H7 (cell line): ENCODE measurements at regions not wholly inside any gene's neighbourhood (a gene's known extent, or its start where the extent isn't known, plus 50 kb on each side); places are given as distances from the start of the nearest gene placed in this dataset.
"Not testable (repeated sequence)": the region's sequence is repeated elsewhere in the genome, so short reads cannot be mapped to it uniquely, and the experiment has no call there.

ENCODE experiments used
- DNase-seq: peaks from one replicate; pipeline ENCODE4 v3.0.0; 2012
- H3K27me3 ChIP-seq: 2 replicates; pipeline ENCODE4 v1.6.0; 2011; ENCODE audit warnings: mild to moderate bottlenecking, low read length; ENCODE audit not compliant: control insufficient read depth, insufficient read depth
- H3K36me3 ChIP-seq: replicated peaks from 2 replicates; pipeline ENCODE4 v1.5.1; 2011; ENCODE audit warnings: low read length; ENCODE audit not compliant: control insufficient read depth, insufficient read depth
- H3K4me3 ChIP-seq: 2 replicates; pipeline ENCODE4 v1.5.1; 2011; ENCODE audit warnings: low read depth, mild to moderate bottlenecking, control low read depth, low read length, moderate library complexity; ENCODE audit not compliant: insufficient read depth

GRCh38 chr20:56769921-56770600 lies 141.0 kb downstream of the TFAP2C start:
- no peak for DNase-seq
- H3K36me3 ChIP-seq = no peaks in the 10 kb centered on the region; the same call in 1 of the 2 replicates
- no peaks in the 10 kb centered on the region; the same call in 1 of the 2 replicates for H3K27me3 ChIP-seq
- no peak overlapping the region for H3K4me3 ChIP-seq

GRCh38 chr20:56773749-56774148 lies 144.6 kb downstream of the TFAP2C start:
- H3K4me3 ChIP-seq = no peak overlapping the region
- H3K36me3 ChIP-seq = no peaks in the 10 kb centered on the region
- no peak for DNase-seq
- H3K27me3 ChIP-seq = no peaks in the 10 kb centered on the region

- Histone ChIP-seq H3K4me3 (no peak overlapping the region), H3K27me3 (no peaks in the 10 kb centered on the region), H3K36me3 (no peaks in the 10 kb centered on the region)
- no peak for DNase-seq
These were observed 145.8 kb downstream of the TFAP2C start for GRCh38 chr20:56774873-56775272.

GRCh38 chr20:56776345-56776744 lies 147.2 kb downstream of the TFAP2C start:
- Histone ChIP-seq H3K36me3 (no peaks in the 10 kb centered on the region), H3K4me3 (no peak overlapping the region), H3K27me3 (no peaks in the 10 kb centered on the region)
- peak; percentile 72 for DNase-seq

GRCh38 chr20:56778765-56779195 lies 149.7 kb downstream of the TFAP2C start:
- Histone ChIP-seq H3K36me3 (no peaks in the 10 kb centered on the region), H3K27me3 (no peaks in the 10 kb centered on the region; the same call in 1 of the 2 replicates)

GRCh38 chr20:56779452-56780143 lies 150.5 kb downstream of the TFAP2C start:
- Histone ChIP-seq H3K27me3 (no peaks in the 10 kb centered on the region; the same call in 1 of the 2 replicates), H3K4me3 (no peak overlapping the region), H3K36me3 (no peaks in the 10 kb centered on the region)
- DNase-seq = peak; percentile 62

More at GRCh38 chr20:56778765-56779195, 149.7 kb downstream of the TFAP2C start:
- H3K4me3 ChIP-seq = no peak overlapping the region
- no peak for DNase-seq

- no peak overlapping the region for H3K4me3 ChIP-seq
These were observed 151.2 kb downstream of the TFAP2C start for GRCh38 chr20:56780266-56780665.

GRCh38 chr20:56781108-56781739 lies 152.1 kb downstream of the TFAP2C start:
- no peak for DNase-seq
- no peaks in the 10 kb centered on the region for H3K36me3 ChIP-seq
- H3K4me3 ChIP-seq = no peak overlapping the region
- no peaks in the 10 kb centered on the region; the same call in 1 of the 2 replicates for H3K27me3 ChIP-seq

More at GRCh38 chr20:56780266-56780665, 151.2 kb downstream of the TFAP2C start:
- no peak for DNase-seq
- no peaks in the 10 kb centered on the region; the same call in 1 of the 2 replicates for H3K27me3 ChIP-seq
- no peaks in the 10 kb centered on the region for H3K36me3 ChIP-seq

- H3K27me3 ChIP-seq, DNase-seq, H3K36me3 ChIP-seq, H3K4me3 ChIP-seq: not testable (repeated sequence)
These were observed 153.0 kb downstream of the TFAP2C start for GRCh38 chr20:56781987-56782560.

- not testable (repeated sequence) for H3K27me3 ChIP-seq, H3K36me3 ChIP-seq, DNase-seq, H3K4me3 ChIP-seq
These were observed 153.7 kb downstream of the TFAP2C start for GRCh38 chr20:56782814-56783213.

GRCh38 chr20:56783826-56784225 lies 154.7 kb downstream of the TFAP2C start:
- no peak overlapping the region for H3K4me3 ChIP-seq
- H3K27me3 ChIP-seq = no peaks in the 10 kb centered on the region; the same call in 1 of the 2 replicates
- DNase-seq = no peak
- no peaks in the 10 kb centered on the region for H3K36me3 ChIP-seq

GRCh38 chr20:56786503-56786902 lies 157.4 kb downstream of the TFAP2C start:
- DNase-seq = no peak
- H3K27me3 ChIP-seq = no peaks in the 10 kb centered on the region; the same call in 1 of the 2 replicates
- no peak overlapping the region for H3K4me3 ChIP-seq
- H3K36me3 ChIP-seq = no peaks in the 10 kb centered on the region

- no peaks in the 10 kb centered on the region for H3K27me3 ChIP-seq
- no peak overlapping the region for H3K4me3 ChIP-seq
- no peaks in the 10 kb centered on the region for H3K36me3 ChIP-seq
- no peak for DNase-seq
These were observed 159.1 kb downstream of the TFAP2C start for GRCh38 chr20:56788041-56788670.
